ENCODE measurements at regions not wholly inside any gene's neighbourhood (a gene's known extent, or its start where the extent isn't known, plus 50 kb on each side); places are given as distances from the start of the nearest gene placed in this dataset.

DNA sequence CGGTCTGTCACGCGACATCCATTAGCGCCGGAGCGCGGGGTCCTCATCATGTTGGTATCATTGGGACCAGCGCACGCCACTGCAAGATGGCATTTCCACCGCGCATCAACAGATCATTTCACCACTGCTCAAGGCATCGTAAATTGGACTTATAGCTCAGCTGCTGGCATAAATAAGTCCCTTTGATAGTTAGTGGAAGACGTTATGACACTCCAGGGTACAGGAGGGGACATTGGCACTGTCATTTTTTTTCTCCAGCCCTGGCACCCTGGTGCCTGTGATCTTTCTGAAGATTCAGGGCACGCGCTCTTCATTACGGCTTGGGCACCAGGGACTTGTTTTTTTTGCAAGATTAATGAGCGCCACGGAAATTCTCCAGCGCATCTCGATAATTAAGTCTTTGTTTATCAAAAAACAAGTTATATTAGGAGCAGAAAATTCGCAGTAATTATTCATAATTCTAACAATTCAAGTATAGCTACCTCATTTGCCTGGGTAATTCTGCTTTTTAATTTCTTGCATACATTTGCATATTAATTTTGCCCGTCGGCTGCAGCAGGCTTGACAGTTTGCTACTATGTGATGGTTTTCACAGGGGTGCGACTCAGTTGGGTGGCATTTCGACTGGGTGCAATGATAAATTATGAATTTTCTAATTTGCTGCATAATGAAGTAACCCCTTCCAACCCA is 167.7 kb downstream of the VRK1 start:
- Histone ChIP-seq H3K36me3 (ENCODE audit: control insufficient read depth in 1 of 2, insufficient read depth in 2 of 2, low read length in 2 of 2) (no peaks in the 10 kb centered on the region), H3K79me2 (ENCODE audit: control insufficient read depth, insufficient read depth, low read length, poor library complexity) (no peaks in the 10 kb centered on the region), H4K91ac (ENCODE audit: low read depth, low read length) (no peak overlapping the region), H3K79me1 (ENCODE audit: low read length) (no peaks in the 10 kb centered on the region), H3K9me3 (ENCODE audit: insufficient read depth, low read depth, low read length) (peaks cover 5% of the 10 kb centered on the region), H3K23ac (ENCODE audit: low read length) (no peak overlapping the region), H3K18ac (ENCODE audit: low read length) (no peak overlapping the region), H2BK120ac (ENCODE audit: insufficient read depth, low read length, poor library complexity) (no peak overlapping the region), H4K12ac (ENCODE audit: low read depth, low read length) (no peak overlapping the region), H2BK12ac (ENCODE audit: low read length) (no peak overlapping the region), H2AFZ (ENCODE audit: insufficient read depth, low read length, poor library complexity) (no peak overlapping the region), H4K8ac (ENCODE audit: low read depth, low read length) (no peak overlapping the region), H2BK5ac (ENCODE audit: low read depth, low read length, poor library complexity) (no peak overlapping the region), H2AK5ac (ENCODE audit: low read length) (no peak overlapping the region), H3K14ac (ENCODE audit: low read length) (no peak overlapping the region), H3K4me3 (ENCODE audit: low read depth, low read length) (no peak overlapping the region), H3K4ac (ENCODE audit: low read depth, low read length) (no peak overlapping the region), H3K4me1 (ENCODE audit: control insufficient read depth in 1 of 2, insufficient read depth in 2 of 2, low read length in 2 of 2) (no peaks in the 10 kb centered on the region), H3K9ac (ENCODE audit: low read length) (no peak overlapping the region), H3K27ac (ENCODE audit: low read depth, low read length) (no peak overlapping the region), H3K4me2 (ENCODE audit: low read length) (no peak overlapping the region), H3K27me3 (ENCODE audit: insufficient read depth, low read length) (no peaks in the 10 kb centered on the region)
- no CpG with 5 or more reads among the region's 25 CpGs for WGBS (ENCODE audit: extremely low coverage, insufficient coverage, insufficient read length)
- DNase-seq: no peak

- Histone ChIP-seq H2BK120ac (ENCODE audit: insufficient read depth, low read length, poor library complexity) (no peak overlapping the region), H2AFZ (ENCODE audit: insufficient read depth, low read length, poor library complexity) (no peak overlapping the region), H3K79me1 (ENCODE audit: low read length) (no peaks in the 10 kb centered on the region), H3K18ac (ENCODE audit: low read length) (no peak overlapping the region), H3K79me2 (ENCODE audit: control insufficient read depth, insufficient read depth, low read length, poor library complexity) (no peaks in the 10 kb centered on the region), H3K36me3 (ENCODE audit: control insufficient read depth in 1 of 2, insufficient read depth in 2 of 2, low read length in 2 of 2) (no peaks in the 10 kb centered on the region), H3K27ac (ENCODE audit: low read depth, low read length) (no peak overlapping the region), H4K12ac (ENCODE audit: low read depth, low read length) (no peak overlapping the region), H3K4me2 (ENCODE audit: low read length) (no peak overlapping the region), H3K4me3 (ENCODE audit: low read depth, low read length) (no peak overlapping the region), H2AK5ac (ENCODE audit: low read length) (no peak overlapping the region), H3K14ac (ENCODE audit: low read length) (no peak overlapping the region), H4K91ac (ENCODE audit: low read depth, low read length) (no peak overlapping the region), H2BK5ac (ENCODE audit: low read depth, low read length, poor library complexity) (no peak overlapping the region), H3K4me1 (ENCODE audit: control insufficient read depth in 1 of 2, insufficient read depth in 2 of 2, low read length in 2 of 2) (no peaks in the 10 kb centered on the region), H3K23ac (ENCODE audit: low read length) (no peak overlapping the region), H3K9ac (ENCODE audit: low read length) (no peak overlapping the region), H3K9me3 (ENCODE audit: insufficient read depth, low read depth, low read length) (peaks cover 5% of the 10 kb centered on the region), H4K8ac (ENCODE audit: low read depth, low read length) (no peak overlapping the region), H3K27me3 (ENCODE audit: insufficient read depth, low read length) (no peaks in the 10 kb centered on the region), H3K4ac (ENCODE audit: low read depth, low read length) (no peak overlapping the region), H2BK12ac (ENCODE audit: low read length) (no peak overlapping the region)
- no peak for DNase-seq
- WGBS (ENCODE audit: extremely low coverage, insufficient coverage, insufficient read length): no CpG with 5 or more reads among the region's 11 CpGs
Observed at GRCh38 chr14:96965885-96966595, 168.9 kb downstream of the VRK1 start.

GRCh38 chr14:96975116-96975515 is 177.9 kb downstream of the VRK1 start:
- no peak overlapping the region for H4K12ac ChIP-seq (ENCODE audit: low read depth, low read length)
- H2BK120ac ChIP-seq (ENCODE audit: insufficient read depth, low read length, poor library complexity): no peak overlapping the region
- no peaks in the 10 kb centered on the region for H3K27me3 ChIP-seq (ENCODE audit: insufficient read depth, low read length)
- H3K18ac ChIP-seq (ENCODE audit: low read length): no peak overlapping the region
- no CpG with 5 or more reads among the region's 1 CpG for WGBS (ENCODE audit: extremely low coverage, insufficient coverage, insufficient read length)
- H3K9me3 ChIP-seq (ENCODE audit: insufficient read depth, low read depth, low read length): no peaks in the 10 kb centered on the region
- no peak overlapping the region for H2AK5ac ChIP-seq (ENCODE audit: low read length)
- no peak overlapping the region for H4K91ac ChIP-seq (ENCODE audit: low read depth, low read length)
- no peaks in the 10 kb centered on the region for H3K36me3 ChIP-seq (ENCODE audit: control insufficient read depth in 1 of 2, insufficient read depth in 2 of 2, low read length in 2 of 2)
- H2AFZ ChIP-seq (ENCODE audit: insufficient read depth, low read length, poor library complexity): no peak overlapping the region
- no peak for DNase-seq
- no peaks in the 10 kb centered on the region for H3K79me2 ChIP-seq (ENCODE audit: control insufficient read depth, insufficient read depth, low read length, poor library complexity)
- no peak overlapping the region for H2BK12ac ChIP-seq (ENCODE audit: low read length)
- H3K27ac ChIP-seq (ENCODE audit: low read depth, low read length): no peak overlapping the region
- no peak overlapping the region for H2BK5ac ChIP-seq (ENCODE audit: low read depth, low read length, poor library complexity)
- H3K79me1 ChIP-seq (ENCODE audit: low read length): no peaks in the 10 kb centered on the region
- H3K4me1 ChIP-seq (ENCODE audit: control insufficient read depth in 1 of 2, insufficient read depth in 2 of 2, low read length in 2 of 2): no peaks in the 10 kb centered on the region
- no peak overlapping the region for H3K4me3 ChIP-seq (ENCODE audit: low read depth, low read length)
- H3K23ac ChIP-seq (ENCODE audit: low read length): no peak overlapping the region
- no peak overlapping the region for H3K4me2 ChIP-seq (ENCODE audit: low read length)
- H3K14ac ChIP-seq (ENCODE audit: low read length): no peak overlapping the region
- H3K9ac ChIP-seq (ENCODE audit: low read length): no peak overlapping the region
- H4K8ac ChIP-seq (ENCODE audit: low read depth, low read length): no peak overlapping the region
- no peak overlapping the region for H3K4ac ChIP-seq (ENCODE audit: low read depth, low read length)

DNA sequence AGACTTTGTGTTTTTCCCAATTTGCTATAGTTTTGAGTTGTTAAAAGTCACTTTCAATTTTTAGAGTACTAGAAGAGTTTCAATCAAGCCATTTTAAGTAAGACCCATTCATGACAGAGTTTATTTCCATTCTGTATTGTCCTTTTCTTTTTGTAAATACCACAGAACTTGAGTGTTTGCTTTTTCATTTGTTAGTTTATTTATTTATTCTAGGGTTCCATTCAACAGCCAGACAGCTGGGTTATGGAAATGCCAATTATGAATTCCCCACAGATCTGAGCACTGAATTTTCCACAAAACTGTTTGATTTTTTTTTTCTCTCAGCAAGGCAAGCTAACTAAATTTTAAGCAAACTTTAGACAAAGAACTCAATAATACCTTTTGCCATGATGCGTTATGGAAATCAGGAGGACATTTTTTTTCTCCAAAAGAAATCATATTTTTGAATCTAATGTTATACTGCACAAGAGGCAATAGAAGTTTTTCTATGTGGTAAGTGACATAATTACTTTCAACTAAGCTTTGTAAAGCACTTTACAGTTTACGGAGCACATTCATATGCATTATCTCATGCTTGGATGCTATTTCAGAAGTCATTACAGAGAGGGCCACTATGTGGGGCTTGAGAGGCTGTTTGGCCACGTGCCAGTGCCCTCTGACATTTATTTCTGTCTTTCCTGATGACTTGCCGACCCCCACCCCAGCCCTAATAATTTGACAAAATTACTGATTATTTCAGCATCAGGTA is 181.5 kb downstream of the VRK1 start:
- Histone ChIP-seq H3K9ac (ENCODE audit: low read length) (no peak overlapping the region), H4K8ac (ENCODE audit: low read depth, low read length) (no peak overlapping the region), H3K14ac (ENCODE audit: low read length) (no peak overlapping the region), H3K79me1 (ENCODE audit: low read length) (no peaks in the 10 kb centered on the region), H3K9me3 (ENCODE audit: insufficient read depth, low read depth, low read length) (peaks cover 6% of the 10 kb centered on the region), H3K4ac (ENCODE audit: low read depth, low read length) (no peak overlapping the region), H2BK120ac (ENCODE audit: insufficient read depth, low read length, poor library complexity) (no peak overlapping the region), H3K23ac (ENCODE audit: low read length) (no peak overlapping the region), H3K36me3 (ENCODE audit: control insufficient read depth in 1 of 2, insufficient read depth in 2 of 2, low read length in 2 of 2) (no peaks in the 10 kb centered on the region), H2BK5ac (ENCODE audit: low read depth, low read length, poor library complexity) (no peak overlapping the region), H2AFZ (ENCODE audit: insufficient read depth, low read length, poor library complexity) (no peak overlapping the region), H2AK5ac (ENCODE audit: low read length) (no peak overlapping the region), H3K27me3 (ENCODE audit: insufficient read depth, low read length) (no peaks in the 10 kb centered on the region), H3K18ac (ENCODE audit: low read length) (no peak overlapping the region), H3K27ac (ENCODE audit: low read depth, low read length) (no peak overlapping the region), H3K4me2 (ENCODE audit: low read length) (no peak overlapping the region), H4K12ac (ENCODE audit: low read depth, low read length) (no peak overlapping the region), H3K4me1 (ENCODE audit: control insufficient read depth in 1 of 2, insufficient read depth in 2 of 2, low read length in 2 of 2) (no peaks in the 10 kb centered on the region), H3K4me3 (ENCODE audit: low read depth, low read length) (no peak overlapping the region), H3K79me2 (ENCODE audit: control insufficient read depth, insufficient read depth, low read length, poor library complexity) (no peaks in the 10 kb centered on the region), H4K91ac (ENCODE audit: low read depth, low read length) (no peak overlapping the region), H2BK12ac (ENCODE audit: low read length) (no peak overlapping the region)
- WGBS (ENCODE audit: extremely low coverage, insufficient coverage, insufficient read length): no CpG with 5 or more reads among the region's 4 CpGs
- DNase-seq: no peak
